Heart left ventricle (tissue), 16 donors: ENCODE measurements at regions not wholly inside any gene's neighbourhood (a gene's known extent, or its start where the extent isn't known, plus 50 kb on each side); places are given as distances from the start of the nearest gene placed in this dataset.

Source experiments
- ATAC-seq, 4 donors: fragments of 200-7000 bp; cut with Tn5 transposase; one replicate each; pipeline ENCODE4 v1.9.1; 2020 to 2022; ENCODE audit warnings: moderate library complexity in 4 of 4, mild to moderate bottlenecking in 3 of 4, moderate number of reproducible peaks in 1 of 4
- DNase-seq, 5 donors: peaks; one replicate each; pipeline ENCODE4 v3.0.0-alpha.2; 2020
- H3K27ac ChIP-seq, 12 donors: fragments of 200-600 bp; sonication (generic) in 4 of 12; one replicate each; pipeline versions ENCODE4 v1.5.0 to v1.8.0; 2016 to 2022; ENCODE audit warnings: mild to moderate bottlenecking in 2 of 12
- H3K27me3 ChIP-seq, 9 donors: fragments of 200-600 bp; sonication (generic) in 2 of 9; one replicate each; pipeline versions ENCODE4 v1.5.1 to v1.8.0; 2016 to 2022; ENCODE audit warnings: mild to moderate bottlenecking in 3 of 9
- H3K36me3 ChIP-seq, 9 donors: fragments of 200-600 bp; sonication (generic) in 2 of 9; one replicate each; pipeline versions ENCODE4 v1.5.0 to v1.8.0; 2018 to 2022; ENCODE audit warnings: mild to moderate bottlenecking in 2 of 9
- H3K4me1 ChIP-seq, 12 donors: fragments of 200-600 bp; sonication (generic) in 4 of 12; one replicate each; pipeline versions ENCODE4 v1.5.0 to v1.8.0; 2016 to 2022; ENCODE audit warnings: mild to moderate bottlenecking in 3 of 12
- H3K4me3 ChIP-seq, 12 donors: fragments of 200-600 bp; sonication (generic) in 4 of 12; one replicate each; pipeline versions ENCODE4 v1.5.0 to v1.8.0; 2017 to 2022; ENCODE audit warnings: mild to moderate bottlenecking in 9 of 12, moderate library complexity in 4 of 12
- H3K9me3 ChIP-seq, 12 donors: fragments of 200-600 bp; sonication (generic) in 4 of 12; one replicate each; pipeline versions ENCODE4 v1.5.0 to v1.8.0; 2016 to 2022; ENCODE audit warnings: mild to moderate bottlenecking in 1 of 12
- POLR2A ChIP-seq, 2 donors: fragments of 450-650 bp; IDR thresholded peaks; one replicate each; pipeline ENCODE4 v1.6.1; 2017; ENCODE audit warnings: antibody characterized with exemption in 2 of 2, mild to moderate bottlenecking in 2 of 2, moderate library complexity in 2 of 2
- WGBS, 4 donors: extraction: QIAGEN DNeasy Blood & Tissue Kit in 2 of 4; methylation state at CpG; one replicate each; pipeline versions ENCODE4 v1.1.5 to v1.1.7; 2013 to 2018; 5-methylcytosine and 5-hydroxymethylcytosine counted together
- intact Hi-C, 10 donors: fragments of 100-400 bp; cut with DNase I; formaldehyde crosslinking; loops; one replicate each; pipeline versions ENCODE4 v1.11.1 to v1.14.2; 2022
- TF ChIP-seq, protein P1 (sequence below), 12 donors: fragments of 200-600 bp; sonication (generic) in 4 of 12; IDR thresholded peaks; one replicate each; pipeline versions ENCODE4 v1.5.0 to v1.8.0; 2018 to 2022; ENCODE audit warnings: antibody characterized with exemption in 12 of 12, mild to moderate bottlenecking in 5 of 12
- donor health status: ischemic (EF 13 %, LVEDD 7.1; RV severe dilation, severe dysfunction).
- donor health status: healthy with polysubstance abuse.
- donor health status: DM: no; HTN: yes; CAD: no.
- donor health status: DM: no; HTN: no; CAD: no.
- donor health status: ischemic (EF 25% LVEDD 6.9; RV normal size, moderate dysfunction).
- donor health status: ischemic (EF 25% LVEDD 5.7; RV mildly dilated, moderate dysfunction).
- donor health status: healthy.
- donor health status: DM: yes; HTN: yes; CAD: no.
- donor health status: ischemic (EF 35%, LVEDD 5.7; RV mildly dilated, moderate dysfunction).
- donor health status: nonischemic (EF 11% LVEDD 7.7; RV severe dilation, severe dysfunction).
- donor health status: DM: yes; HTN: yes; CAD: no.
- donor health status: PGD.
- donor health status: ischemic (EF 29% LVEDD 5.4; RV normal size, mild dysfunction).
- donor health status: nonischemic (EF 23%, LVEDD 6.1; RV moderate dilation, normal function).

DNA sequence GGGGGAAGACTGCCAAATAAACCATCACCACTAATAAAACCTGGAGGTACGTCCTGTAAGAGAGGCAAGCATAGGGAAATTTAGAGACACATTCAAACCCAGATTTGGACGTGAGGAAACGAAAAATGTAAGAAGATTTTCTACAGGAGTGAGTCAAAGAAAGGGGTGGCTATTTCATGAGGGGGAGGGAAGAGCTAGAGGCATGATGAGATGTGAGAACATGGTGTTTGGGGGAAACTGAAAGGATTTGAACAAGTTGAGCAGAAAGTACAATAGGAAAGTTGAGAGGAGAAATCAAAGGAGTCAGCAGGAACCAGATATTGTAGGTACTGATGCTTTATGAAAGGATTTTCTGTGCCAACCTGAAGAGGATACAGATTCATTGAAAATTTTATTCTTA, 179.1 kb upstream of the HS3ST5 start:
- WGBS, 4 donors, result 64 to 73% (median 71%) methylated on average over 3 of the region's 3 CpGs
- DNase-seq (no peak), ATAC-seq (no peak)
- Histone ChIP-seq H3K9me3 (no peaks in the 10 kb centered on the region), H3K27me3 (no peaks in the 10 kb centered on the region), H3K4me3 (no peak overlapping the region), H3K27ac (no peak overlapping the region), H3K36me3 (no peaks in the 10 kb centered on the region), H3K4me1 (no peaks in the 10 kb centered on the region)
- intact Hi-C loops, result loop anchor here in 1 of 10 donors (10.0 kb wide), 1 partner anchor 453 kb away; no protein-coding TSS in a partner anchor
- TF ChIP-seq, protein P1, sequence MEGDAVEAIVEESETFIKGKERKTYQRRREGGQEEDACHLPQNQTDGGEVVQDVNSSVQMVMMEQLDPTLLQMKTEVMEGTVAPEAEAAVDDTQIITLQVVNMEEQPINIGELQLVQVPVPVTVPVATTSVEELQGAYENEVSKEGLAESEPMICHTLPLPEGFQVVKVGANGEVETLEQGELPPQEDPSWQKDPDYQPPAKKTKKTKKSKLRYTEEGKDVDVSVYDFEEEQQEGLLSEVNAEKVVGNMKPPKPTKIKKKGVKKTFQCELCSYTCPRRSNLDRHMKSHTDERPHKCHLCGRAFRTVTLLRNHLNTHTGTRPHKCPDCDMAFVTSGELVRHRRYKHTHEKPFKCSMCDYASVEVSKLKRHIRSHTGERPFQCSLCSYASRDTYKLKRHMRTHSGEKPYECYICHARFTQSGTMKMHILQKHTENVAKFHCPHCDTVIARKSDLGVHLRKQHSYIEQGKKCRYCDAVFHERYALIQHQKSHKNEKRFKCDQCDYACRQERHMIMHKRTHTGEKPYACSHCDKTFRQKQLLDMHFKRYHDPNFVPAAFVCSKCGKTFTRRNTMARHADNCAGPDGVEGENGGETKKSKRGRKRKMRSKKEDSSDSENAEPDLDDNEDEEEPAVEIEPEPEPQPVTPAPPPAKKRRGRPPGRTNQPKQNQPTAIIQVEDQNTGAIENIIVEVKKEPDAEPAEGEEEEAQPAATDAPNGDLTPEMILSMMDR (IDR thresholded peaks at IDR 0.05), result no peak
- no peak for TF ChIP-seq POLR2A (IDR thresholded peaks at IDR 0.05)

DNA sequence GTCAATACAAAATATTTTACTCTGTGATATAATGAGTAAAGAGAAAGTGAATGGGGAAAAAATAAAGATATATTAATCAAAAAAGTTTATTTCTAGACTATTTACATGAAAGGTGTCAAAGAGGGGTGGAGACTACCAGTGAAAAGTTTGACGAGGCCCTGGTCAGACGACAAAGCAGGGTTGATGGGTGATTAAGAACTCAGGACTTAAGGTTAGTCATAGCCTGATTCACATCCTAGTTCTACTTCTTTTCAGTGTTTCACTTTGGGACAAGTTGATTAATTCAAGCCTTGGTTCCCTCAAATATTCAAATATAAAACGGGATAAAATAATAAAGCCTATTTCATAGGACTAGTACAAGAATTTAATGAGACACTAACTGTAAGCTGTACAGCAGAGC, 178.2 kb upstream of the HS3ST5 start:
- intact Hi-C loops, result loop anchor here in 1 of 10 donors (10.0 kb wide), 1 partner anchor 454 kb away; no protein-coding TSS in a partner anchor
- Histone ChIP-seq H3K4me1 (no peaks in the 10 kb centered on the region), H3K9me3 (no peaks in the 10 kb centered on the region), H3K27me3 (no peaks in the 10 kb centered on the region), H3K4me3 (no peak overlapping the region), H3K36me3 (no peaks in the 10 kb centered on the region), H3K27ac (no peak overlapping the region)
- DNase-seq (no peak), ATAC-seq (no peak)
- TF ChIP-seq, protein P1 (IDR thresholded peaks at IDR 0.05), result no peak
- no peak for TF ChIP-seq POLR2A (IDR thresholded peaks at IDR 0.05)
- WGBS, 4 donors, result 86 to 88% (median 87%) methylated on average over 3 of the region's 3 CpGs

DNA sequence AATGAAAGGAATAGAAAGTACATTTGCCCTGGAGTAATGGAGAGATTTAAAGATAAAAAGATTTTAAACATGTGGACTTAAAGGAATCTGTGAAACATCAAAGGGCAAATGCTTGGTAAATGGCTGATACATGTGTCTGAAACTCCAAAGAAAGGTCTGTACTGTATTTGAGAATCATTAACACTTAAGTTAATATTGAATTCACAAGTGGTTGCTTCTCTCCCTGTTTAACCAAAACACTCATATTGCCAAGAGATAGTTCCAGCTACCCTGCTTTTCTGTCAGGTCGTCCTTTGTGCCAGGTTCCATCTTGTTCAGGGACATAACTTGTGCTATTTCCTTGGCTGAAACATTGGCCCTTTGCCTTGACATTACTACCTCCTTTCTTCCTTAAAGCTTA, 171.3 kb upstream of the HS3ST5 start:
- Histone ChIP-seq H3K27ac (no peak overlapping the region), H3K36me3 (no peaks in the 10 kb centered on the region), H3K9me3 (no peaks in the 10 kb centered on the region), H3K27me3 (no peaks in the 10 kb centered on the region), H3K4me1 (no peaks in the 10 kb centered on the region), H3K4me3 (no peak overlapping the region)
- TF ChIP-seq, protein P1 (IDR thresholded peaks at IDR 0.05), result no peak
- TF ChIP-seq POLR2A (IDR thresholded peaks at IDR 0.05), result no peak
- ATAC-seq (no peak), DNase-seq (no peak)
- intact Hi-C loops, result no loop called here
- 43 to 67% (median 57%) methylated on average over 1 of the region's 1 CpG for WGBS, 4 donors

DNA sequence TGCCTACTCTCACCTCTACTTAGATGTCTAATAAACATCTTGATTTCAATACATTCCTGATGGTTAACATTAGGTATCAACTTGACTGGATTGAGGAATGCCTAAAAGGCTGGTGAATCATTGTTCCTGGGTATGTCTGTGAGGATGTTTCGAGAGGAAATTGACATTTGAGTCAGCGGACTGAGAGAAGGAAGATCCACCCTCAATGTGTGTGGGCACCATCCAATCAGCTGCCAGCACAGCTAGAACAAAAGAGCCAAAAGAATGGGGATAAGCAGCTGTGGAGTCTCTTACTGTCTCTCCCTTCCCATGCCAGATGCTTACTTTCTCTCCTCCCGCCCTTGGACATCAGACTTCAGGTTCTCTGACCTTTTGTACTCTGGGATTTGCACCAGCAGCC, 128.6 kb upstream of the HS3ST5 start:
- DNase-seq, result no peak
- Histone ChIP-seq H3K4me3 (no peak overlapping the region), H3K4me1 (no peaks in the 10 kb centered on the region), H3K9me3 (no peaks in the 10 kb centered on the region), H3K27ac (no peak overlapping the region), H3K27me3 (no peaks in the 10 kb centered on the region), H3K36me3 (no peaks in the 10 kb centered on the region)
- ATAC-seq, result no peak
- TF ChIP-seq, protein P1 (IDR thresholded peaks at IDR 0.05), result no peak
- WGBS, 4 donors, result 65 to 77% (median 70%) methylated on average over 3 of the region's 3 CpGs
- intact Hi-C loops, result no loop called here
